ENCODE measurements at regions not wholly inside any gene's neighbourhood (a gene's known extent, or its start where the extent isn't known, plus 50 kb on each side); places are given as distances from the start of the nearest gene placed in this dataset.

DNA sequence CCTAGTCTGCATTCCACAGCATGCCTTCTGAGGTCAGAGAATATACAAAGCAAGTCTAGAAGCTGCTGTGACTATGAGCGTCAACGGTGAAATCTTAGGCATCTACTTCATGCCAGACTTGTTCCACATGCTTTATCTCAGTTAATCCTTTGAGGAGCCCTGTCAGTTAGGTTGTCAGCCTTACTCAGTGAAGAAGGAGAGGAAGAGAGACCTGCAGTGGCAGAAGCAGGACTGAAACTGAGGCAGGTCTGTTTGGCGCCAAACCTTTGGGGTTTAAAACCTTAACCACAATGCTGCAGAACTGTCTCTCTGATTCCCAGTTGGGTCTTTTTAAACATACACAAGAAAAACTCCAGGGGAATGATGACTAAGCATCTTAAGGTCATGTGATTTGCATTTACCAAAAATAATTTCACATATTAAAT, 139.0 kb upstream of the LIPC start:
- H3K4me3 ChIP-seq: no peak overlapping the region
- H3K4me1 ChIP-seq: no peaks in the 10 kb centered on the region
- no peaks in the 10 kb centered on the region for H3K27me3 ChIP-seq
- TF ChIP-seq POLR2A (IDR thresholded peaks at IDR 0.05): no peak
- TF ChIP-seq, protein P1, sequence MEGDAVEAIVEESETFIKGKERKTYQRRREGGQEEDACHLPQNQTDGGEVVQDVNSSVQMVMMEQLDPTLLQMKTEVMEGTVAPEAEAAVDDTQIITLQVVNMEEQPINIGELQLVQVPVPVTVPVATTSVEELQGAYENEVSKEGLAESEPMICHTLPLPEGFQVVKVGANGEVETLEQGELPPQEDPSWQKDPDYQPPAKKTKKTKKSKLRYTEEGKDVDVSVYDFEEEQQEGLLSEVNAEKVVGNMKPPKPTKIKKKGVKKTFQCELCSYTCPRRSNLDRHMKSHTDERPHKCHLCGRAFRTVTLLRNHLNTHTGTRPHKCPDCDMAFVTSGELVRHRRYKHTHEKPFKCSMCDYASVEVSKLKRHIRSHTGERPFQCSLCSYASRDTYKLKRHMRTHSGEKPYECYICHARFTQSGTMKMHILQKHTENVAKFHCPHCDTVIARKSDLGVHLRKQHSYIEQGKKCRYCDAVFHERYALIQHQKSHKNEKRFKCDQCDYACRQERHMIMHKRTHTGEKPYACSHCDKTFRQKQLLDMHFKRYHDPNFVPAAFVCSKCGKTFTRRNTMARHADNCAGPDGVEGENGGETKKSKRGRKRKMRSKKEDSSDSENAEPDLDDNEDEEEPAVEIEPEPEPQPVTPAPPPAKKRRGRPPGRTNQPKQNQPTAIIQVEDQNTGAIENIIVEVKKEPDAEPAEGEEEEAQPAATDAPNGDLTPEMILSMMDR (IDR thresholded peaks at IDR 0.05): no peak
- no peak for TF ChIP-seq EP300 (IDR thresholded peaks at IDR 0.05)
- TF ChIP-seq POLR2AphosphoS5 (IDR thresholded peaks at IDR 0.05): no peak
- H3K9me3 ChIP-seq: peaks cover 0 to 5% (median 1%) of the 10 kb centered on the region in 4 donors
- WGBS, 2 donors: 77 to 93% methylated on average over 3 of the region's 3 CpGs
- no peaks in the 10 kb centered on the region for H3K36me3 ChIP-seq
- no peak for DNase-seq
- no peak overlapping the region for H3K27ac ChIP-seq
- intact Hi-C loops (cut with DNase I): no loop called here

DNA sequence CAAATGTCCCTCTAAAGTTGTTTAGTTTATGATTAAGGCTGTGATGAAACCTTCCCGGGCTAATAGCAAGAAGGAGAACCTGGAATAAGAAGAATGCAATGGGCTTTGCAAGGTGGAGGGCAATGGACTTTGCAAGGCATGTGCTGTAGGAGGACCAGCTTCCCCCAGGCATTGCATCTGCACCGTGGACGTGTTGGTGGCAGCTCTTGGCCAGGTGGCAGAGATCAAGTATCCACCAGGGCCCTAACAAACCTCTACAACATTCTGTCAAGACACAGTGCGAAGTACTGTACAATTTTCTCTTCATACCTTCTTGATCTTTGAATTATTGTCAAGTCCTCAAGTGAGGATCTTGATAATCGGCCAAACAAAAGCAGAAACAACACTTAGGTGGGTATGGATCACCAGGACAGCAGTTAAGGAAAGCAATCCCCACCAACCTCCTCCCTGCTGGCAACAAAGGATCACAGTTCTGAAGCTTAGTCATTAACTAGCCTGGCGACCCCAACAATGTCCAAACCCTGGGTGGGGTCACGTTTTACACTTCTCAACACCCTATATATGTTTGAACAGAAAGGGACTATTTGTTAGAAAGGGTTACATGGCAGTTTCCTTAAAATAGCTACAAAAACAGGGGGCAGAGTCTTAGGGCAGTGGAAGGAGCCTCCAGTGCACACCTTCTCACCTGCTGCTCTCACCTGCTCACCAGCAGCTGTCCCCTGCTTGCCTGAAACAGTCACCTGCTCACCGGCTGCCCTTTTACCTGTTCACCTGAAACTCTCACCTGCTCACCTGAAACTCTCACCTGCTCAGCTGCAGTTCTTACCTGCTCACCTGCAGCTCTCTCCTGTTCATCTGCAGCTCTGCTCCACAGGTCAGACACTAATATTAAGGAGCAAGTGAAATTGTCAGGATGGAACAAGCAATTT, 137.9 kb upstream of the LIPC start:
- no peaks in the 10 kb centered on the region for H3K4me1 ChIP-seq
- intact Hi-C loops (cut with DNase I): no loop called here
- no peak for TF ChIP-seq POLR2AphosphoS5 (IDR thresholded peaks at IDR 0.05)
- no peak for TF ChIP-seq EP300 (IDR thresholded peaks at IDR 0.05)
- DNase-seq: no peak
- WGBS, 2 donors: 24 to 68% methylated on average over 8 of the region's 8 CpGs
- H3K9me3 ChIP-seq: peaks cover 0 to 5% (median 1%) of the 10 kb centered on the region in 4 donors
- no peaks in the 10 kb centered on the region for H3K27me3 ChIP-seq
- no peak overlapping the region for H3K4me3 ChIP-seq
- H3K27ac ChIP-seq: no peak overlapping the region
- no peaks in the 10 kb centered on the region for H3K36me3 ChIP-seq

DNA sequence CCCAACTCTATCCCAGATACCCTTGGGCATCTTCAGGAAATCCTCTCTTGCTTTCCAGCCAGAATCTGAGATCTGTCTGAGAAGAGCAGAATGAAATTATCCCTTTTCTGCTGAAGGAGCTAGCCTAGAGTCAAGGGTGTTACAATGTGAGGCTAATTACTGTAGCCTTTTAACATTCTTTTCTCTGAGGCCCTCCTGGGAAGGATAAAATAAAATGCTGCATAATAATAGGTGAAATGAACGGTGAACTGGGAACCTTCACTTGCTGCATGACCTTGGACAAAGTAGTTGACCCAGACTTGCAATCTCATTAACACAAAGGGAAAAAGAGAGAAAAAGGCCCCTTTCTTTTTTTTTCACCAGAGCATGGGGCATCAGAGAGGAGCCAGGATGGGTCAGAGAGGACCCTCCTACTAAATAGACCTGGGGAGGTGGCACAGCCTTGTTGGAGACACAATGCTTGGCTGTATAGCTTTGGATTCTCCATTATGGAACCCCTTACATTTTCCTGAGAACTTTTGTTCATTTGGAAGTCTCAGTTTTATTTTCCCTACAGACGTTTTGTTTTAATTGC, 137.0 kb upstream of the LIPC start:
- no peak for DNase-seq
- intact Hi-C loops (cut with DNase I): no loop called here
- Histone ChIP-seq H3K9me3 (peaks cover 0 to 5% (median 1%) of the 10 kb centered on the region in 4 donors), H3K27ac (no peak overlapping the region), H3K36me3 (no peaks in the 10 kb centered on the region), H3K4me1 (no peaks in the 10 kb centered on the region), H3K4me3 (no peak overlapping the region), H3K27me3 (no peaks in the 10 kb centered on the region)
- no peak for TF ChIP-seq POLR2AphosphoS5 (IDR thresholded peaks at IDR 0.05)
- TF ChIP-seq, protein P1 (IDR thresholded peaks at IDR 0.05): no peak
- TF ChIP-seq EP300 (IDR thresholded peaks at IDR 0.05): no peak
- TF ChIP-seq POLR2A (IDR thresholded peaks at IDR 0.05): no peak
- WGBS, 2 donors: 28 to 65% methylated on average over 2 of the region's 2 CpGs

DNA sequence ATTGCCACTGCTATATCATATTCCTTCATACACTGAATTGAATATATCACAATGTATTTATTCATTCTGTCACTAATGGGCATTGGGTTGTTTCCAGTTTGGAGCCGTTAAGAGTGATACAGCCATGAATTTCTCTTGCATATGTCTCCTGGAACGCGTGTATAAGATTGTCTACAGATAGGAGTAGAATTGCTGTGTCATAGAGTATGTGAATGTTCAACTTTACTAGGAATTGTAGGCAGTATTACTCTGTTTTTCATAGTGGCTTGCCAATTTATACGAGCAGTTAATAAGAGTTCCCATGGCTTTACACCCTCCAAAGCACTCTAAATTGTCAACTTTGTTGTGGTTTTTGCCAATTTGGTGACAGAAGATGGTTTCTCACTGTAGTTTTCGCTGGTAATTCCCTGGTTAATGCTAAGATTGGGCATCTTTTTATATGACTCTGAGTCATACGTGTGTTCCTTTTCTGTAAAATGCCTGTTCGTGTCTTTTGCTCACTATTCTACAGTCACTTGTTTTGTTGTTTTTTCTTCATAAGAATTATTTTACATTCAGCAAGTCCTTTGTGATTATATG, 136.1 kb upstream of the LIPC start:
- Histone ChIP-seq H3K4me3 (no peak overlapping the region), H3K36me3 (no peaks in the 10 kb centered on the region), H3K9me3 (peaks cover 0 to 5% (median 1%) of the 10 kb centered on the region in 4 donors), H3K27ac (no peak overlapping the region), H3K27me3 (no peaks in the 10 kb centered on the region), H3K4me1 (no peaks in the 10 kb centered on the region)
- DNase-seq: no peak
- intact Hi-C loops (cut with DNase I): no loop called here
- 71 to 82% methylated on average over 7 of the region's 7 CpGs for WGBS, 2 donors
- TF ChIP-seq POLR2AphosphoS5 (IDR thresholded peaks at IDR 0.05) (no peak), EP300 (IDR thresholded peaks at IDR 0.05) (no peak), POLR2A (IDR thresholded peaks at IDR 0.05) (no peak)
- TF ChIP-seq, protein P1 (IDR thresholded peaks at IDR 0.05): no peak

DNA sequence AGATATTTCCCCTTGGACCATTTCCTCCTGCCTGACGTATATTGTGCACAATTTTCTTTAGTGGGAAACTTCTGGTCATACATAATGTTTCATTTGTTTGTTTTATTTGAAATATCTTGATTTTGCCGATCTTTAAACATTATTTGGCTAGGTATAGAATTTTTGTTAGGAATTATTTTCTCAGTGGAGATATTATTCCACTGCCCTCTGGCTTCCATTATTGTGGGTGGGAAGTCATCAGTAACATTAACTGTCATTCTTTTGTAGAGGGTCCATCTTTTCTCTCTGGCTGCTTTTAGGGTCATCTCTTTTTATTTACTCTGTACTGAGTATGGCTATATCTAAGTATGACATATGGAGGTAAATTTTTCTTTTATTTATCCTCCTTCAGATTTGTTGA, 135.5 kb upstream of the LIPC start:
- Histone ChIP-seq H3K4me1 (no peaks in the 10 kb centered on the region), H3K27me3 (no peaks in the 10 kb centered on the region), H3K27ac (no peak overlapping the region), H3K36me3 (no peaks in the 10 kb centered on the region), H3K4me3 (no peak overlapping the region), H3K9me3 (peaks cover 0 to 5% (median 1%) of the 10 kb centered on the region in 4 donors)
- no peak for DNase-seq
- TF ChIP-seq POLR2AphosphoS5 (IDR thresholded peaks at IDR 0.05) (no peak), POLR2A (IDR thresholded peaks at IDR 0.05) (no peak), EP300 (IDR thresholded peaks at IDR 0.05) (no peak)
- TF ChIP-seq, protein P1 (IDR thresholded peaks at IDR 0.05): no peak
- 48 to 78% methylated on average over 2 of the region's 2 CpGs for WGBS, 2 donors
- intact Hi-C loops (cut with DNase I): no loop called here
